SH-SY5Y (cell line): ENCODE measurements at regions not wholly inside any gene's neighbourhood (a gene's known extent, or its start where the extent isn't known, plus 50 kb on each side); places are given as distances from the start of the nearest gene placed in this dataset.

ENCODE experiments used
- GATA2 ChIP-seq: IDR thresholded peaks from 2 replicates; pipeline ENCODE4 v1.6.1; 2011; ENCODE audit warnings: mild to moderate bottlenecking, low read depth, low read length
- GATA3 ChIP-seq: IDR thresholded peaks from 2 replicates; pipeline ENCODE4 v1.6.1; 2011; ENCODE audit warnings: low read depth, mild to moderate bottlenecking, low read length, moderate library complexity

- TF ChIP-seq GATA3 (no peak), GATA2 (no peak)
These were observed 210.0 kb upstream of the PEX5L start for GRCh38 chr3:180246688-180247195.

GRCh38 chr3:180250172-180250571 lies 213.4 kb upstream of the PEX5L start:
- TF ChIP-seq GATA2 (no peak), GATA3 (no peak)

GRCh38 chr3:180252683-180253082 lies 215.9 kb upstream of the PEX5L start:
- TF ChIP-seq GATA3 (no peak), GATA2 (no peak)

GRCh38 chr3:180253283-180253682 lies 216.5 kb upstream of the PEX5L start:
- TF ChIP-seq GATA2 (no peak), GATA3 (no peak)

GRCh38 chr3:180264479-180264878 lies 227.7 kb upstream of the PEX5L start:
- TF ChIP-seq GATA3 (no peak), GATA2 (no peak)

GRCh38 chr3:180265551-180265950 lies 228.8 kb upstream of the PEX5L start:
- TF ChIP-seq GATA3 (no peak), GATA2 (no peak)

- TF ChIP-seq GATA2 (no peak), GATA3 (no peak)
These were observed 230.6 kb upstream of the PEX5L start for GRCh38 chr3:180267202-180267843.

GRCh38 chr3:180274536-180274935 lies 237.8 kb upstream of the PEX5L start:
- TF ChIP-seq GATA3 = no peak
- TF ChIP-seq GATA2 = no peak

GRCh38 chr3:180275176-180275575 lies 238.4 kb upstream of the PEX5L start:
- TF ChIP-seq GATA2 (no peak), GATA3 (no peak)

GRCh38 chr3:180277041-180277440 lies 240.3 kb upstream of the PEX5L start:
- TF ChIP-seq GATA3 (no peak), GATA2 (no peak)

GRCh38 chr3:180278583-180279188 lies 241.9 kb upstream of the PEX5L start:
- TF ChIP-seq GATA2 (no peak), GATA3 (no peak)

- TF ChIP-seq GATA2 (no peak), GATA3 (no peak)
These were observed 243.8 kb upstream of the PEX5L start for GRCh38 chr3:180280555-180280954.

- TF ChIP-seq GATA3 (no peak), GATA2 (no peak)
These were observed 245.6 kb upstream of the PEX5L start for GRCh38 chr3:180282386-180282785.

GRCh38 chr3:180283251-180283650 lies 246.5 kb upstream of the PEX5L start:
- no peak for TF ChIP-seq GATA3
- no peak for TF ChIP-seq GATA2

- no peak for TF ChIP-seq GATA3
- TF ChIP-seq GATA2 = no peak
These were observed 247.8 kb upstream of the PEX5L start for GRCh38 chr3:180284331-180285110.

- no peak for TF ChIP-seq GATA3
- no peak for TF ChIP-seq GATA2
These were observed 251.0 kb upstream of the PEX5L start for GRCh38 chr3:180287703-180288102.
